ENCODE measurements at regions not wholly inside any gene's neighbourhood (a gene's known extent, or its start where the extent isn't known, plus 50 kb on each side); places are given as distances from the start of the nearest gene placed in this dataset.

- DNase-seq (ENCODE audit: low read depth) = no peak
- TF ChIP-seq, protein P1, sequence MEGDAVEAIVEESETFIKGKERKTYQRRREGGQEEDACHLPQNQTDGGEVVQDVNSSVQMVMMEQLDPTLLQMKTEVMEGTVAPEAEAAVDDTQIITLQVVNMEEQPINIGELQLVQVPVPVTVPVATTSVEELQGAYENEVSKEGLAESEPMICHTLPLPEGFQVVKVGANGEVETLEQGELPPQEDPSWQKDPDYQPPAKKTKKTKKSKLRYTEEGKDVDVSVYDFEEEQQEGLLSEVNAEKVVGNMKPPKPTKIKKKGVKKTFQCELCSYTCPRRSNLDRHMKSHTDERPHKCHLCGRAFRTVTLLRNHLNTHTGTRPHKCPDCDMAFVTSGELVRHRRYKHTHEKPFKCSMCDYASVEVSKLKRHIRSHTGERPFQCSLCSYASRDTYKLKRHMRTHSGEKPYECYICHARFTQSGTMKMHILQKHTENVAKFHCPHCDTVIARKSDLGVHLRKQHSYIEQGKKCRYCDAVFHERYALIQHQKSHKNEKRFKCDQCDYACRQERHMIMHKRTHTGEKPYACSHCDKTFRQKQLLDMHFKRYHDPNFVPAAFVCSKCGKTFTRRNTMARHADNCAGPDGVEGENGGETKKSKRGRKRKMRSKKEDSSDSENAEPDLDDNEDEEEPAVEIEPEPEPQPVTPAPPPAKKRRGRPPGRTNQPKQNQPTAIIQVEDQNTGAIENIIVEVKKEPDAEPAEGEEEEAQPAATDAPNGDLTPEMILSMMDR (conservative IDR thresholded peaks at IDR 0.05; ENCODE audit: control insufficient read depth, insufficient read depth, low read depth, low read length) = no peak
- no peak overlapping the region for H3K4me3 ChIP-seq (ENCODE audit: control insufficient read depth, low read depth, low read length)
Measured at GRCh38 chr4:189278597-189279165, 662.0 kb upstream of the FRG1 start.

DNA sequence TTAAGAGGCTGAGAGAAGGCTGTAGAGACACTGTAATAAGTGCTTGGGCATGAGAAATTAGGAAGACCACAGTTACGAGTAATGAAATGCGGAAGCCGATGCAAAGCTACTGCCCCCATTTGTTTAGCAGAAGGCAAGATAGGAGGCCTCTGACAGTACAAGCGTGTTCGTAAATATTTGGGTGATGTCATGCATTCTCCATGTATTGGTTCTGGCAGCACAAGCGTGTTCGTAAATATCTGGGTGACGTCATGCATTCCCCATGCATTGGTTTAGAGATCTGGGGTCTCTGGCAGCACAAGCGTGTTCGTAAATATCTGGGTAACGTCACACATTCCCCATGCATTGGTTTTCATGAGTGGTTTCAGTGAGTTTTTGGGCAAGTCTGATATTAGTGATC, 661.5 kb upstream of the FRG1 start:
- peak; percentile 1 for DNase-seq (ENCODE audit: low read depth)
- H3K4me3 ChIP-seq (ENCODE audit: control insufficient read depth, low read depth, low read length) = no peak overlapping the region
- TF ChIP-seq, protein P1 (conservative IDR thresholded peaks at IDR 0.05; ENCODE audit: control insufficient read depth, insufficient read depth, low read depth, low read length) = no peak

GRCh38 chr4:189285377-189285776, 655.3 kb upstream of the FRG1 start:
- TF ChIP-seq, protein P1 (conservative IDR thresholded peaks at IDR 0.05; ENCODE audit: control insufficient read depth, insufficient read depth, low read depth, low read length) = no peak

DNA sequence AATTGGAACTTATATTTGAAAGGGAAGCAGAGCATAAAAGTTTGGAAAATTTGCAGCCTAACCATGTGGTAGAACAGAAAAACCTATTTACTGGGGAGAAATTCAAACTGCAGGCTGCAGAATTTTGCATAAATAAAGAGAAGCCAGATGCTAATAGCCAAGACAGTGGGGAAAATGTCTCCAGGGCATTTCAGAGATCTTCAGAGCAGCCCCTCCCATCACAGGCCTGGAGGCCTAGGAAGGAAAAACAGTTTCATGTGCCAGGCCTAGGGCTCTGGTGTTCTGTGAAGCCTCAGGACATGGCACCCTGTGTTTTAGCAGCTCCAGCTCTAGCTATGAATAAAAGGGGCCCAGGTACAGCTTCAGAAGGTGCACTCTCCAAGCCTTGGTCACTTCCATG, 648.7 kb upstream of the FRG1 start:
- H3K4me3 ChIP-seq (ENCODE audit: control insufficient read depth, low read depth, low read length) = no peak overlapping the region
- TF ChIP-seq, protein P1 (conservative IDR thresholded peaks at IDR 0.05; ENCODE audit: control insufficient read depth, insufficient read depth, low read depth, low read length) = no peak
- no peak for DNase-seq (ENCODE audit: low read depth)

More at GRCh38 chr4:189285377-189285776, 655.3 kb upstream of the FRG1 start:
- no peak overlapping the region for H3K4me3 ChIP-seq (ENCODE audit: control insufficient read depth, low read depth, low read length)
- DNase-seq (ENCODE audit: low read depth) = no peak

DNA sequence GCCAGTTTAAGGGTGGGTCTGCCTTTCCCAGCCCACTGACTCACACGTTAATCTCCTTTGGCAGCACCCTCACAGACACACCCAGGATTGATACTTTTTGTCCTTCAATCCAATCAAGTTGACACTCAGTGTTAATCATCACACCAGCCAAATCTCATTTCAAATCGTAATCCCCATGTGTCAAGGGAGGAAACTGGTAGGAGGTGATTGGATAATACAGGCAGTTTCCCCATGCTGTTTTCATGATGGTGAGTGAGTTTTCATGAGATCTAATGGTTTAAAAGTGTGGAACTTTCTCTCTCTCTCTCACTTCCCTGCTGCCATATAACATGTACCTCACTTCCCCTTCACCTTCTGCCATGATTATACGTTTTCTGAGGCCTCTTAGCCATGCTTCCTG, 647.2 kb upstream of the FRG1 start:
- TF ChIP-seq, protein P1 (conservative IDR thresholded peaks at IDR 0.05; ENCODE audit: control insufficient read depth, insufficient read depth, low read depth, low read length) = no peak
- no peak for DNase-seq (ENCODE audit: low read depth)
- H3K4me3 ChIP-seq (ENCODE audit: control insufficient read depth, low read depth, low read length) = no peak overlapping the region

DNA sequence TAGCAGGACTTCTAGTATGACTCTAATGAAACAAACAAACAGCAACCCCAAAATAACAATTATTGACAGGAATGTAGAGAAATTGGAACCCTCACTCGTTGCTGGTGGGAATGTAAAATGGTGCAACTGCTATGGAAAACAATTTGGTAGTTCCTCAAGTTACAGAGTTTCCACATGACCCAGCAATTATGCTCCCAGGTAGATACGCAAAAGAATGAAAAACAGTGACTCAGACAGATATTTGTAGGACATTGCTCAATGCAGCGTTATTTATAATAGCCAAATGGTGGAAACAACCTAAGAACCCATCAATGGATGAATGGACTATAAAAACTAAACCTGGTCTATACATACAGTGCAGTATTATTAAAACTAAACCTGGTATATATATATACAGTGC, 646.1 kb upstream of the FRG1 start:
- no peak overlapping the region for H3K4me3 ChIP-seq (ENCODE audit: control insufficient read depth, low read depth, low read length)
- TF ChIP-seq, protein P1 (conservative IDR thresholded peaks at IDR 0.05; ENCODE audit: control insufficient read depth, insufficient read depth, low read depth, low read length) = no peak
- DNase-seq (ENCODE audit: low read depth) = no peak

GRCh38 chr4:189299706-189300105, 641.0 kb upstream of the FRG1 start:
- no peak for DNase-seq (ENCODE audit: low read depth)
- no peak overlapping the region for H3K4me3 ChIP-seq (ENCODE audit: control insufficient read depth, low read depth, low read length)
- TF ChIP-seq, protein P1 (conservative IDR thresholded peaks at IDR 0.05; ENCODE audit: control insufficient read depth, insufficient read depth, low read depth, low read length) = no peak
